ENCODE measurements at regions not wholly inside any gene's neighbourhood (a gene's known extent, or its start where the extent isn't known, plus 50 kb on each side); places are given as distances from the start of the nearest gene placed in this dataset.
A peak's percentile ranks its signal among the peaks of the same experiment; 100 is the strongest.

GRCh38 chr6:19121521-19121920 lies 715.6 kb upstream of the ID4 start:
- no peak overlapping the region for H2AFZ ChIP-seq (ENCODE audit: low read length)
- H3K79me2 ChIP-seq (ENCODE audit: low read length) = no peaks in the 10 kb centered on the region
- H3K4me1 ChIP-seq (ENCODE audit: insufficient read depth, low read length) = no peaks in the 10 kb centered on the region
- no TSS peak for BruUV-seq (replicated peaks)
- intact Hi-C loops (cut with micrococcal nuclease) = no loop called here
- no peak overlapping the region for H3K27ac ChIP-seq (ENCODE audit: low read length)
- DNase-seq = no peak
- ATAC-seq = no peak
- no peak overlapping the region for H3K4me2 ChIP-seq (ENCODE audit: low read length)
- TF ChIP-seq EZH2phosphoT487 (IDR thresholded peaks at IDR 0.05; ENCODE audit: borderline replicate concordance, low read length) (no peak), CTCF (conservative IDR thresholded peaks at IDR 0.05; ENCODE audit: low read depth, low read length) (no peak), EZH2 (IDR thresholded peaks at IDR 0.05; ENCODE audit: low read length, unreplicated experiment) (no peak)
- no peaks in the 10 kb centered on the region for H3K36me3 ChIP-seq (ENCODE audit: low read depth, low read length)
- no peaks in the 10 kb centered on the region for H4K20me1 ChIP-seq (ENCODE audit: low read length)
- no peaks in the 10 kb centered on the region for H3K27me3 ChIP-seq (ENCODE audit: low read length)
- ChIA-PET POLR2A (ENCODE audit: unreplicated experiment) (no interaction called here), CTCF (no interaction called here)
- no peak overlapping the region for H3K4me3 ChIP-seq (ENCODE audit: low read length)
- H3F3A ChIP-seq (ENCODE audit: low read length, unreplicated experiment) = no peaks in the 10 kb centered on the region
- no peaks in the 10 kb centered on the region for H3K9me2 ChIP-seq (replicated peaks; ENCODE audit: low read length)
- peaks cover 5% of the 10 kb centered on the region; the same call in 1 of the 2 replicates for H3K9me3 ChIP-seq (ENCODE audit: low read length)
- H3K9ac ChIP-seq (ENCODE audit: low read length) = no peak overlapping the region

- POLR2A ChIA-PET (ENCODE audit: unreplicated experiment) = interaction anchor here (0.7 kb wide), 1 partner anchor 20 kb away, joined by 3 read pairs; no protein-coding TSS in a partner anchor
- ATAC-seq (no peak), DNase-seq (no peak)
- CTCF ChIA-PET = no interaction called here
- H3K27ac ChIP-seq (ENCODE audit: low read length) = no peak overlapping the region
- no peak overlapping the region for H3K4me2 ChIP-seq (ENCODE audit: low read length)
- no TSS peak for BruUV-seq (replicated peaks)
- peak overlapping the region; percentile 45; the same call in 1 of the 2 replicates for H2AFZ ChIP-seq (ENCODE audit: low read length)
- no peaks in the 10 kb centered on the region for H3K9me2 ChIP-seq (replicated peaks; ENCODE audit: low read length)
- H3K4me3 ChIP-seq (ENCODE audit: low read length) = no peak overlapping the region
- no peaks in the 10 kb centered on the region for H3K4me1 ChIP-seq (ENCODE audit: insufficient read depth, low read length)
- no peak overlapping the region for H3K9ac ChIP-seq (ENCODE audit: low read length)
- intact Hi-C loops (cut with micrococcal nuclease) = no loop called here
- no peaks in the 10 kb centered on the region for H4K20me1 ChIP-seq (ENCODE audit: low read length)
- no peaks in the 10 kb centered on the region for H3F3A ChIP-seq (ENCODE audit: low read length, unreplicated experiment)
- TF ChIP-seq EZH2 (IDR thresholded peaks at IDR 0.05; ENCODE audit: low read length, unreplicated experiment) (no peak), EZH2phosphoT487 (IDR thresholded peaks at IDR 0.05; ENCODE audit: borderline replicate concordance, low read length) (no peak), CTCF (conservative IDR thresholded peaks at IDR 0.05; ENCODE audit: low read depth, low read length) (no peak)
- H3K9me3 ChIP-seq (ENCODE audit: low read length) = no peaks in the 10 kb centered on the region
- H3K27me3 ChIP-seq (ENCODE audit: low read length) = no peaks in the 10 kb centered on the region
- no peaks in the 10 kb centered on the region for H3K36me3 ChIP-seq (ENCODE audit: low read depth, low read length)
- no peaks in the 10 kb centered on the region for H3K79me2 ChIP-seq (ENCODE audit: low read length)
Measured at GRCh38 chr6:19127081-19127480, 710.1 kb upstream of the ID4 start.

GRCh38 chr6:19128701-19129100 lies 708.5 kb upstream of the ID4 start:
- no peaks in the 10 kb centered on the region for H3K4me1 ChIP-seq (ENCODE audit: insufficient read depth, low read length)
- H3K79me2 ChIP-seq (ENCODE audit: low read length) = no peaks in the 10 kb centered on the region
- H3K36me3 ChIP-seq (ENCODE audit: low read depth, low read length) = no peaks in the 10 kb centered on the region
- H3K4me3 ChIP-seq (ENCODE audit: low read length) = no peak overlapping the region
- ATAC-seq = no peak
- no peaks in the 10 kb centered on the region for H3K9me2 ChIP-seq (replicated peaks; ENCODE audit: low read length)
- intact Hi-C loops (cut with micrococcal nuclease) = no loop called here
- H3F3A ChIP-seq (ENCODE audit: low read length, unreplicated experiment) = no peaks in the 10 kb centered on the region
- CTCF ChIA-PET = no interaction called here
- H2AFZ ChIP-seq (ENCODE audit: low read length) = no peak overlapping the region
- H3K9me3 ChIP-seq (ENCODE audit: low read length) = no peaks in the 10 kb centered on the region
- H3K4me2 ChIP-seq (ENCODE audit: low read length) = no peak overlapping the region
- no peak overlapping the region for H3K27ac ChIP-seq (ENCODE audit: low read length)
- no peak for TF ChIP-seq EZH2phosphoT487 (IDR thresholded peaks at IDR 0.05; ENCODE audit: borderline replicate concordance, low read length)
- TF ChIP-seq EZH2 (IDR thresholded peaks at IDR 0.05; ENCODE audit: low read length, unreplicated experiment) = no peak
- TF ChIP-seq CTCF (conservative IDR thresholded peaks at IDR 0.05; ENCODE audit: low read depth, low read length) = no peak
- POLR2A ChIA-PET (ENCODE audit: unreplicated experiment) = no interaction called here
- H3K27me3 ChIP-seq (ENCODE audit: low read length) = no peaks in the 10 kb centered on the region
- H3K9ac ChIP-seq (ENCODE audit: low read length) = no peak overlapping the region
- DNase-seq = no peak
- BruUV-seq (replicated peaks) = no TSS peak
- H4K20me1 ChIP-seq (ENCODE audit: low read length) = no peaks in the 10 kb centered on the region

Measured in PC-3 (cell line).